ENCODE measurements at regions not wholly inside any gene's neighbourhood (a gene's known extent, or its start where the extent isn't known, plus 50 kb on each side); places are given as distances from the start of the nearest gene placed in this dataset.

DNA sequence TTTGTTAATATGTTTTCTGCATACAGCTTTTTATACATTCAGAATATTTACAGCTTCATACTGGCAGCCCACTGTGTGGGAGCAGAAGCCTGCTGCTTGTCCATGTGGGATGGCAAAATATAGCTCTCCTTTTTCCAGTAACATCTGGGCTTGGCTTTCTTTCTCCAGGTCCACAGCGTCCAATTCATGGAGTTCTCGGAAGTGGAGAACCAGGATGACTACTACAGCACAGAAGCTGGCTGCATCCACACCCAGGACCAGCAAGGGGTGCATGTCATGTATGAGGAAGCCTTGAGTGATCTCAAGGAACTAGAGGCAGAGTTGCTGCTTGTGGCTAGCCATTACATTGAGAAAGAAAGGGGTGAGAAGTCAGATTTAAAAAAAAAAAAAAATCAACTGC is 143.1 kb downstream of the CD164 start:
- no peaks in the 10 kb centered on the region for H3F3A ChIP-seq (ENCODE audit: low read length, unreplicated experiment)
- H2AFZ ChIP-seq (ENCODE audit: low read length) = no peak overlapping the region
- no peaks in the 10 kb centered on the region for H3K79me2 ChIP-seq (ENCODE audit: low read length)
- ChIA-PET POLR2A (ENCODE audit: unreplicated experiment) (no interaction called here), CTCF (no interaction called here)
- H3K4me2 ChIP-seq (ENCODE audit: low read length) = no peak overlapping the region
- no peaks in the 10 kb centered on the region for H3K9me3 ChIP-seq (ENCODE audit: low read length)
- intact Hi-C loops (cut with micrococcal nuclease) = no loop called here
- H3K27me3 ChIP-seq (ENCODE audit: low read length) = no peaks in the 10 kb centered on the region
- H3K4me3 ChIP-seq (ENCODE audit: low read length) = no peak overlapping the region
- TF ChIP-seq EZH2 (IDR thresholded peaks at IDR 0.05; ENCODE audit: low read length, unreplicated experiment) (no peak), EZH2phosphoT487 (IDR thresholded peaks at IDR 0.05; ENCODE audit: borderline replicate concordance, low read length) (no peak), CTCF (conservative IDR thresholded peaks at IDR 0.05; ENCODE audit: low read depth, low read length) (no peak)
- ATAC-seq (no peak), DNase-seq (no peak)
- peaks cover 61% of the 10 kb centered on the region for H3K4me1 ChIP-seq (ENCODE audit: insufficient read depth, low read length)
- no peaks in the 10 kb centered on the region for H3K9me2 ChIP-seq (replicated peaks; ENCODE audit: low read length)
- H3K36me3 ChIP-seq (ENCODE audit: low read depth, low read length) = no peaks in the 10 kb centered on the region
- no TSS peak for BruUV-seq (replicated peaks)
- H3K27ac ChIP-seq (ENCODE audit: low read length) = no peak overlapping the region
- no peaks in the 10 kb centered on the region for H4K20me1 ChIP-seq (ENCODE audit: low read length)
- no peak overlapping the region for H3K9ac ChIP-seq (ENCODE audit: low read length)

- H3K27me3 ChIP-seq (ENCODE audit: low read length) = no peaks in the 10 kb centered on the region
- intact Hi-C loops (cut with micrococcal nuclease) = no loop called here
- no peak for DNase-seq
- POLR2A ChIA-PET (ENCODE audit: unreplicated experiment) = no interaction called here
- no TSS peak for BruUV-seq (replicated peaks)
- TF ChIP-seq CTCF (conservative IDR thresholded peaks at IDR 0.05; ENCODE audit: low read depth, low read length) = no peak
- no peak for TF ChIP-seq EZH2 (IDR thresholded peaks at IDR 0.05; ENCODE audit: low read length, unreplicated experiment)
- no peak for TF ChIP-seq EZH2phosphoT487 (IDR thresholded peaks at IDR 0.05; ENCODE audit: borderline replicate concordance, low read length)
- no peaks in the 10 kb centered on the region for H3K9me2 ChIP-seq (replicated peaks; ENCODE audit: low read length)
- H3K36me3 ChIP-seq (ENCODE audit: low read depth, low read length) = no peaks in the 10 kb centered on the region
- no peak overlapping the region for H3K4me3 ChIP-seq (ENCODE audit: low read length)
- ATAC-seq = no peak
- H3K9ac ChIP-seq (ENCODE audit: low read length) = no peak overlapping the region
- H4K20me1 ChIP-seq (ENCODE audit: low read length) = no peaks in the 10 kb centered on the region
- no peak overlapping the region for H3K27ac ChIP-seq (ENCODE audit: low read length)
- no peak overlapping the region for H2AFZ ChIP-seq (ENCODE audit: low read length)
- no peaks in the 10 kb centered on the region for H3K9me3 ChIP-seq (ENCODE audit: low read length)
- H3F3A ChIP-seq (ENCODE audit: low read length, unreplicated experiment) = no peaks in the 10 kb centered on the region
- peaks cover 57% of the 10 kb centered on the region for H3K4me1 ChIP-seq (ENCODE audit: insufficient read depth, low read length)
- H3K79me2 ChIP-seq (ENCODE audit: low read length) = no peaks in the 10 kb centered on the region
- H3K4me2 ChIP-seq (ENCODE audit: low read length) = no peak overlapping the region
- CTCF ChIA-PET = no interaction called here
Observed at GRCh38 chr6:109238396-109238795, 143.1 kb downstream of the CEP57L1 start.

DNA sequence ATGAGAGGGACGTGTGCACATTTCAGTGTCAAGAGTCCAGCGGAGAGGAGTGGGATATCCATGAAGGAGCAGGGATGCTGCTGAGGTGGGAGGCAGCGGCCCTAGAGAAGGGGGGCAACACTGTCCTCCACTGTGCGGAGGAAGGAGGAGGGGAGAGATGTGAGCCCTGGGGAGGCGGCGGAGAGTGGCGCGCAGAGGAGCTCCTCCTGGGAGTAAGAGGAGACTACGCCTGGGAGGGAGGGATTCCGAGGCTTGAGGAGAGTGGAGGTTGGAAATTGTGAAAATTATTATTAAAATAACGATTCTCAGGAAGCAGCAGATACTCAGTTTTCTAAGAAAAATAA is 142.7 kb downstream of the CEP57L1 start:
- BruUV-seq (replicated peaks) = no TSS peak
- Histone ChIP-seq H3K9ac (ENCODE audit: low read length) (no peak overlapping the region), H3K27ac (ENCODE audit: low read length) (no peak overlapping the region), H3K4me2 (ENCODE audit: low read length) (no peak overlapping the region), H4K20me1 (ENCODE audit: low read length) (no peaks in the 10 kb centered on the region), H3K36me3 (ENCODE audit: low read depth, low read length) (no peaks in the 10 kb centered on the region), H2AFZ (ENCODE audit: low read length) (no peak overlapping the region), H3K4me1 (ENCODE audit: insufficient read depth, low read length) (peaks cover 53% of the 10 kb centered on the region), H3K4me3 (ENCODE audit: low read length) (no peak overlapping the region), H3K79me2 (ENCODE audit: low read length) (no peaks in the 10 kb centered on the region), H3K27me3 (ENCODE audit: low read length) (no peaks in the 10 kb centered on the region), H3F3A (ENCODE audit: low read length, unreplicated experiment) (no peaks in the 10 kb centered on the region), H3K9me3 (ENCODE audit: low read length) (no peaks in the 10 kb centered on the region), H3K9me2 (replicated peaks; ENCODE audit: low read length) (no peaks in the 10 kb centered on the region)
- CTCF ChIA-PET = no interaction called here
- no peak for DNase-seq
- POLR2A ChIA-PET (ENCODE audit: unreplicated experiment) = no interaction called here
- no peak for TF ChIP-seq CTCF (conservative IDR thresholded peaks at IDR 0.05; ENCODE audit: low read depth, low read length)
- no peak for TF ChIP-seq EZH2 (IDR thresholded peaks at IDR 0.05; ENCODE audit: low read length, unreplicated experiment)
- TF ChIP-seq EZH2phosphoT487 (IDR thresholded peaks at IDR 0.05; ENCODE audit: borderline replicate concordance, low read length) = no peak
- intact Hi-C loops (cut with micrococcal nuclease) = no loop called here
- ATAC-seq = no peak
